ENCODE measurements at regions not wholly inside any gene's neighbourhood (a gene's known extent, or its start where the extent isn't known, plus 50 kb on each side); places are given as distances from the start of the nearest gene placed in this dataset.

DNA sequence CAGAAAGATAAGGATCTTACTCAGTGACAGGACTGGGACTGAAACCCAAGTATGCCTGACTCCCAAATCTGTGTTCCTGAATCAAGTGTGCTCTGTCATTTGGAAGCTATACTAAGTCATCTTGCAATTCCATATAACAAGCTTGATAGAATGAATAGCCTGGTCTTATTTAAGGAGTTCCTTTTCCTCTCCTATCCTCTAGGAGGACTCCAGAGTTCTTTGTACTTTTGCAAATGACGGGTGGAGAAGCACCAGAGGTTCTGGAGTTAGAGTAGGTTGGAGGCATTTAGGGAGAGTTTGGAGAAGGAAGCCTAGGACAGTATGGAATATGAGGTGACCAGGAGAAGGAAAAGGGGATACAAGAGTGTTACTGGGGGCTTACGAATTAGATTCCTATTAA lies 92.9 kb upstream of the RCN1 start:
- no peak for DNase-seq

GRCh38 chr11:31996159-31996881 lies 94.6 kb upstream of the RCN1 start:
- DNase-seq: no peak

- no peak for DNase-seq
Measured at GRCh38 chr11:31995525-31996094, 95.3 kb upstream of the RCN1 start.

- no peak for DNase-seq
Measured at GRCh38 chr11:31995032-31995431, 95.8 kb upstream of the RCN1 start.

- DNase-seq: no peak
Measured at GRCh38 chr11:31987118-31988005, 103.5 kb upstream of the RCN1 start.

DNA sequence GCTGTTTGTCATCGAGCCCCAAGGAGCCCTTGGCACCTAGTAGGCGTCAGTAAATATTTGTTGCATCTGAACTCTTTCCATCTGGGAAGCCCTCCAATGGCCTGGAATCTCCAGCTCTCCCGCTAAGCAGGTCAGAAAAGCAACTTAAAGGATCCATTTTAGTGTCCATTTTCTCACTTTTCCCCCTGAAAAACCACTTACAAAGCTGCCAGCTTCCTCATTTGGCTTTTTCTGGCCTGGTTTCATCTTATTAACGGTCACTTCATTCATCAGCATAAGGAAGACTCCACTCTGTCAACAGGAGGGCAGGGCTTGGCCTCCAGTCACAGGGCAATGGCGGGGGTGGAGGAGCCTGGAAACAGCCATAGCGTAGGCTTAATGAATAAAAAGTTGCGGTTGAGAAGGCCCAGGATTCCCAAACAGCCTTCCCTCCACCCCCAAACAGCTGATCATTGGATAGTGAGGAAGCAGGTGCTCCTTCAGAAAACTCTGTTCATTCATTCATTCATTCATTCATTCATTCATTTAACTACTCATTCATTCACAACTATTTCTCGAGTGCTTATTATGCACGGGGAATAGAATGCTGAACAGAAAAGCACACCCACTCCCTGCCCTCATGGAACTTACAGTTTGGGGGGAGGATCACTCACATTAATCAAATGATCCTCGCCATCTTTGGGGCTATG lies 104.5 kb upstream of the RCN1 start:
- DNase-seq: no peak

DNA sequence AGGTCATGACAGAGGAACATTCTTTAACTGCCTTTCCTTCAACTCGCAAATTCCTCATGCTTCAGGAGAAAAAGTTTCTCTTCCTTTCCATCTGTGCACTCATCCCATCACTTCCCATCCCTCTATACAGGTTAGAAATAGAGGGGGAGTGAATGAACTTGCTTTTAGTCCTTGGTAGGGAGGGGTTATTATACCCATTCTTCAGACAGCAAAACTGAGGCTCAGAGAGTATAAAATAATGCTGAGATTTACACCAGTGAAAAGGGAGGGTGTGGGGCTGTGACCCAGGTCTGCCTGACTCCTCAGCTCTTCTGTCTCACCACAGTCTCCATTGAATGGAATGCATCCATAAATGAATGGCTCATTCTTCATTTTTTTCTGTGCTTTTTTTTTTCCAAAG lies 109.4 kb upstream of the RCN1 start:
- no peak for DNase-seq

DNA sequence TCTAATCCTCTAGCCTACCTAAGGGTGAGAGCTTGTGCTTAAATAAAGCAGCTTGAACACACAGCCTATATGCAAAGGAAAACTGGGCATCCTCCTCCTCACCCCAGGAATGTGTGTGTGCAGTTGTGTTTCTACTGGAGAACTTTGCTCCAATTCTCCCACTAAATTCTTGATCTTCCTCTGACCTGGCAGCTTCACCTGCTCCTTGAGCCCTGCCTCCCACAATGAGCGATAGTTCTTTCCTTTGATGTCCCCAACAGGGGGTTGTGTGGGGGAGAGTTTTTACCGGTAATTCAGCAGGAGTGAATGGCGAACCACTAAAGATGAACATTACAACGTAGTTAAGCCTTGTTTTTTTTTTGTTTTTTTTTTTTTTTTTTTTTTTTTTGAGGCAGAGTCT lies 113.5 kb upstream of the RCN1 start:
- DNase-seq: no peak

GRCh38 chr11:31974366-31975136 lies 116.3 kb upstream of the RCN1 start:
- DNase-seq: no peak

GRCh38 chr11:31973172-31973571 lies 117.7 kb upstream of the RCN1 start:
- no peak for DNase-seq

GRCh38 chr11:31972623-31973022 lies 118.3 kb upstream of the RCN1 start:
- no peak for DNase-seq

DNA sequence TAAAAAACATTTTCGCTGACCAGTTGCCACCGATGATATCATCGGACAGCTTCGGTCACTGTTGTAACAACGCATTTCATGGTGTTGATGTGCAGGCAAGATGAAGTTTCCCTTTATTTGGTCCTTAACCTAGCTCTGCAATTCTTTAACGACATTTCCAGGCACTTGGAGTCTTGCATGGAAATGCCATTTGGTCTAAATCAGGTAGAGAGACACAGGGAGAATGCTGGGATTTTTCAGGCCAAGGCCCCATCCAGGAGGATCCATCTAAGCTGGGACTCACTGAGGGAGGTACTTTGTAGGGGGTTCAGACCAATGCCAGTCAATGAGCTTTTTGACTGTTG lies 121.5 kb upstream of the RCN1 start:
- DNase-seq: no peak

GRCh38 chr11:31968461-31969358 lies 122.2 kb upstream of the RCN1 start:
- DNase-seq: no peak

DNA sequence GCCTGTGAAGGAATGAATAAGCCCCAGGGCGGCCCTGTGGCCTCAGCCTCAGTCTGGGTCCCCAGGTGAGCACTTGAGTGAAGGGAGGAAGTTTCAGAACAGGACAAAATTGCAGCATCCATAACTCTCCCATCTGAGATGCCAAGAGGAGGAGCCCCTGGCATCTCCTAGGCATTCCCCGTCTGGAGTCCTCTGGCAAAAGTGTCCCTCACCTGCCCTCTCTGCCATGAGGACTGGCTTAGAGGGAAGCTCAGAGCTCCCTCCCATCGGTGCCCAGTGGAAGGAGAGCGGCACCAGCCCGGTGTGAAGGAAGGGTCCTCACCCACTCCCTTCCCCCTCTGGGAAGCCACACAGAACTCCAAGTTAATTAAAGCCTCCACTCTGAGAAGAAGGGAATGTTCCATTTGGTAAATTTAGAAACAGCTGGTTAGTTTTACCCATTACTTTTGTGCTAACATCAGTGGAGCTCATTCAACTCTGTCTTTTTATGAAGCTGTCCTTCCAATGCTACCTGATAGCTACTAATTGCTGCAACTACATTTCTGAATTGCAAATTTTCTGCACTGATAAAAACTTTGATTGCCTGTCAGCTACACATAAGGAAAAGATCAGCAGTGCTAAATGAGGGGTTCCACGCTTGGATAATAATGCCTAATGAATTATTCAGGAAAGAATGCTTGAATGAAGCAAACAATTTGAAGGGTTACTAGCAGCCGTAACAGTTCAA lies 123.3 kb upstream of the RCN1 start:
- no peak for DNase-seq

- DNase-seq: no peak
Measured at GRCh38 chr11:31966846-31967245, 124.0 kb upstream of the RCN1 start.

DNA sequence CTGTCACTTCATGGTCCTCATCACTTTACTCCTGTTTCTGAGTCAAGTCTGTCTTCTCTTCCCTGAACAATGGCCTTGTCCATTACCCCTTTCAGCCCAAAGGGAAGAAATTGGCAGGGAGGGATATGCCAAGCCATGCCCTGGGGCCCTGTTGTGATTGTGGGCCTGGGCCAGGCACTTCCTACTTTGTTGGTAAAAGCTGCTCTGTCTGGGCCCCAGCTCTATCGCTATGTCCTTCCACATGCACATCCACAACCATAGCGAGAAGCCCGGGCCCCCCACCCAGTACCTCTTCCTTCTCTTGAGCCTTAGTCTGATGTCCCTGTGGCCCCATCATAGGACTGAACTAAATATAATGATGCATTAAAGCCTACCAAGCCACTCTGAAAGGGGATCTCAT lies 126.7 kb upstream of the RCN1 start:
- no peak for DNase-seq

DNA sequence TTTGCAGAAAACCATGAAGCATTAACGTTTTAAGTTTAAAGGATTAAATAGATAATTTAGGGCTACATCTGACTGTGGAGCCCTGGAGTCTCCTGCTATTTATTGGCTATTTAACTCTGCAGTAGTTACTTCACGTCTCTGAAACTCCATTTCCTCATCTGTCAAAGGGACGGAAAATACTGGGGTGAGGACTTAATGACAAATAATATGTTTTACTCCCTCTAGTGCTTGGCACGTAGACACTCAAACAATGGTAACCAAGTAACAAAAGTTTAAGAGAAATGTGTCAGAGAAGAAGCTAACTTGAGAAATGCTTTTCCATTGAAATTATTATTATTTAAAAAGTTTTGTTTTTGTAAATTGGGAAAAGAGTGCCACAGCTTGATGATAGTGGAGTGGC lies 130.7 kb upstream of the RCN1 start:
- no peak for DNase-seq

DNA sequence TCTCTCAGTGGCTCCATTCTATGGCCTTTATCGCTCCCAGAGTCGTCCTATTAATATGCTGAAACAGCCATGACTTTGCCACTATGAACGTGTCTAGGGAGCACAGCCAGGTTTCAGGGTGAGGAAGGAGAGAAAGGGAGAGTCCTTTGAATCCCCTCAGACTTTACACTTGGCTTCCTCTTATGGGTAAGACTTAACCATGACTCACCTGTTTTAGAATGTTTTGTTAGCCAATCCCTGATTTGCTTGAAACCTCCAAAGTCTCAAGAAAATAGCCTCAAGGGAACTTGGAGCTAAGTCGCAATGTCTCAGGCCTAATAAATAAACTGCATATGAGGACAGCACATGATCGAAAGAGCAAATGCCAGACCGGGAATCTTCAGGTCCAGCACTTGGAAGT lies 131.2 kb upstream of the RCN1 start:
- DNase-seq: no peak

DNA sequence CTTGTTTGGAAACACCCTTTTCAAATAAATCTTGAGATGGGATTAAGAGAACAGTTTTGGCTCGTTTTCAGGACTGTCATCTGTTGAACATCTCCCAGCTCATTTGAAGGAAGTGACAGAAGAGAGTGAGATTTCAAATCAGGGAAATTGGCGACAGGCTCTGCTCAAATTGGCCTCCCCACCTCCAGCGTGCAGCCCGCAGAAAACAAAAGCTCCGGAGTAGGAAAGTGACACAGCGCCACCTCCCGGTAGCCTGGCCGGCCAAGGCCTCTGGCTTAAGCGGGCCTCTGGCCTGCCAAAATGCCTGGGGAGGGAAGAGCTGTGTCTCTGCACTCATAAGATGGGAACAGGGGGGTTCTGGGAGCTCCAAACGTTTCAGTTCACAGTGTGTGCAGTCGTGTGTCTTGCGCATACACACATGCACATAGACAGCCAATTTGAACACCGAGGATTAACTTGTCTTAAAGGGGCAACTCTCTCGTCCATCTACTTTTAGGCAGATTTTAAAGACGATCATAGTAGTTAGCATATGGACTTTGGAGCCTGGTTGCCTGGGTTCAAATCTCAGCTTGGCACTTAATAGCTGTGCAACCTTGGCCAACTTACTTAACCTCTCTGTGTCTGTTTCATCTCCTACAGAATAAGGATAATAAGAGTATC lies 132.7 kb upstream of the RCN1 start:
- peak; percentile 65 to 67 for DNase-seq

- no peak for DNase-seq
Measured at GRCh38 chr11:31957674-31958073, 133.2 kb upstream of the RCN1 start.

All from stimulated activated CD4-positive, alpha-beta T cell treated with anti-CD3 and anti-CD28 coated beads, Interleukin-2, amount 100 ng/mL, for 48 hours (primary cell).